H9 (cell line): ENCODE measurements at regions not wholly inside any gene's neighbourhood (a gene's known extent, or its start where the extent isn't known, plus 50 kb on each side); places are given as distances from the start of the nearest gene placed in this dataset.

Experiments
- DNase-seq: peaks from one replicate; pipeline ENCODE4 v3.0.0-alpha.2; 2017
- H2AFZ ChIP-seq: one replicate; pipeline ENCODE4 v1.6.1; 2013; ENCODE audit warnings: mild to moderate bottlenecking, low read length, control low read depth, moderate library complexity
- H2AK5ac ChIP-seq: 2 replicates; pipeline ENCODE4 v1.6.1; 2013; ENCODE audit warnings: low read length, control low read depth, mixed read lengths; ENCODE audit not compliant: insufficient read length
- H2BK120ac ChIP-seq: one replicate; pipeline ENCODE4 v1.6.1; 2013; ENCODE audit warnings: low read depth, mild to moderate bottlenecking, low read length, control low read depth, inconsistent platforms; ENCODE audit not compliant: poor library complexity, severe bottlenecking
- H2BK12ac ChIP-seq: 2 replicates; pipeline ENCODE4 v1.6.1; 2013; ENCODE audit warnings: low read length, control low read depth, mixed read lengths, low read depth; ENCODE audit not compliant: insufficient read length
- H2BK15ac ChIP-seq: 2 replicates; pipeline ENCODE4 v1.6.1; 2013; ENCODE audit warnings: low read depth, low read length, control low read depth
- H2BK20ac ChIP-seq: one replicate; pipeline ENCODE4 v1.6.1; 2013; ENCODE audit warnings: low read depth, mild to moderate bottlenecking, low read length, control low read depth, inconsistent platforms; ENCODE audit not compliant: poor library complexity, severe bottlenecking
- H2BK5ac ChIP-seq: 2 replicates; pipeline ENCODE4 v1.6.1; 2013; ENCODE audit warnings: low read length, control low read depth, mixed read lengths; ENCODE audit not compliant: insufficient read length
- H3K14ac ChIP-seq: 2 replicates; pipeline ENCODE4 v1.6.1; 2013; ENCODE audit warnings: low read length, control low read depth; ENCODE audit not compliant: insufficient read depth
- H3K18ac ChIP-seq: 2 replicates; pipeline ENCODE4 v1.6.1; 2013; ENCODE audit warnings: low read depth, mild to moderate bottlenecking, mixed read lengths, low read length, control low read depth; ENCODE audit not compliant: insufficient read length
- H3K23ac ChIP-seq: 2 replicates; pipeline ENCODE4 v1.6.1; 2013; ENCODE audit warnings: low read length, control low read depth, mixed read lengths, low read depth; ENCODE audit not compliant: insufficient read length
- H3K23me2 ChIP-seq: 2 replicates; pipeline ENCODE4 v1.6.1; 2013; ENCODE audit warnings: low read depth, mild to moderate bottlenecking, mixed read lengths, low read length, control low read depth; ENCODE audit not compliant: insufficient read length, poor library complexity, severe bottlenecking
- H3K27ac ChIP-seq: 2 replicates; pipeline ENCODE4 v1.5.1; 2013; ENCODE audit warnings: low read length, control low read depth, mixed read lengths, low read depth; ENCODE audit not compliant: insufficient read length
- H3K27me3 ChIP-seq: 2 replicates; pipeline ENCODE4 v1.6.1; 2013; ENCODE audit warnings: low read length, control low read depth, inconsistent platforms; ENCODE audit not compliant: insufficient read depth
- H3K4ac ChIP-seq: 2 replicates; pipeline ENCODE4 v1.6.1; 2013; ENCODE audit warnings: low read depth, mild to moderate bottlenecking, control low read depth, inconsistent platforms, low read length, moderate library complexity
- H3K4me1 ChIP-seq: 2 replicates; pipeline ENCODE4 v1.6.1; 2013; ENCODE audit warnings: low read length, control low read depth, inconsistent platforms; ENCODE audit not compliant: insufficient read depth
- H3K4me2 ChIP-seq: 2 replicates; pipeline ENCODE4 v1.6.1; 2013; ENCODE audit warnings: low read length, control low read depth, mixed read lengths; ENCODE audit not compliant: insufficient read length, insufficient read depth
- H3K56ac ChIP-seq: 2 replicates; pipeline ENCODE4 v1.6.1; 2013; ENCODE audit warnings: low read depth, mild to moderate bottlenecking, mixed read lengths, low read length, control low read depth; ENCODE audit not compliant: insufficient read length
- H3K79me1 ChIP-seq: 2 replicates; pipeline ENCODE4 v1.6.1; 2013; ENCODE audit warnings: low read depth, mild to moderate bottlenecking, moderate library complexity, low read length, control low read depth, inconsistent platforms; ENCODE audit not compliant: insufficient read depth, poor library complexity, severe bottlenecking
- H3K79me2 ChIP-seq: 2 replicates; pipeline ENCODE4 v1.6.1; 2013; ENCODE audit warnings: low read length, control low read depth, inconsistent platforms; ENCODE audit not compliant: insufficient read depth
- H3K9ac ChIP-seq: 2 replicates; pipeline ENCODE4 v1.6.1; 2013; ENCODE audit warnings: low read length, control low read depth, mixed read lengths; ENCODE audit not compliant: insufficient read length; ENCODE audit errors: extremely low read depth
- H3K9me3 ChIP-seq: one replicate; pipeline ENCODE4 v1.6.1; 2013; ENCODE audit warnings: low read depth, low read length, inconsistent platforms; ENCODE audit not compliant: control insufficient read depth
- H3T11ph ChIP-seq: one replicate; pipeline ENCODE4 v1.6.1; 2013; ENCODE audit warnings: mild to moderate bottlenecking, low read length, control low read depth, inconsistent platforms
- H4K20me1 ChIP-seq: one replicate; pipeline ENCODE4 v1.6.1; 2013; ENCODE audit not compliant: control insufficient read depth, insufficient read length, insufficient read depth
- H4K5ac ChIP-seq: 2 replicates; pipeline ENCODE4 v1.6.1; 2013; ENCODE audit warnings: low read depth, mild to moderate bottlenecking, mixed read lengths, low read length, control low read depth; ENCODE audit not compliant: insufficient read length
- H4K8ac ChIP-seq: replicated peaks from 2 replicates; pipeline ENCODE4 v1.6.1; 2013; ENCODE audit warnings: low read length, control low read depth, mixed read lengths, low read depth; ENCODE audit not compliant: insufficient read length
- H4K91ac ChIP-seq: 2 replicates; pipeline ENCODE4 v1.6.1; 2013; ENCODE audit warnings: low read depth, mild to moderate bottlenecking, moderate library complexity, mixed read lengths, low read length, control low read depth; ENCODE audit not compliant: insufficient read length
- H3K27ac Mint-ChIP-seq, 3 experiments: 2 replicates in 2 of 3; 3 replicates in 1 of 3; pipeline ENCODE4 v1.8.0; 2020 to 2021; ENCODE audit warnings: mixed read lengths in 3 of 3, mild to moderate bottlenecking in 1 of 3, moderate library complexity in 1 of 3
- H3K27me3 Mint-ChIP-seq: 2 replicates; pipeline ENCODE4 v1.8.0; 2021; ENCODE audit warnings: low read depth, mild to moderate bottlenecking, moderate library complexity, mixed read lengths
- H3K36me3 Mint-ChIP-seq, 3 experiments: 2 replicates in 2 of 3; 3 replicates in 1 of 3; pipeline ENCODE4 v1.8.0; 2020 to 2021; ENCODE audit warnings: low read depth in 3 of 3, mixed read lengths in 3 of 3; ENCODE audit not compliant: insufficient read depth in 1 of 3
- H3K4me1 Mint-ChIP-seq, 2 experiments: 2 replicates each; pipeline ENCODE4 v1.8.0; 2020; ENCODE audit warnings: mixed read lengths in 2 of 2
- H3K4me3 Mint-ChIP-seq, 2 experiments: 2 replicates in 1 of 2; 3 replicates in 1 of 2; pipeline ENCODE4 v1.8.0; 2020 to 2021; ENCODE audit warnings: mild to moderate bottlenecking in 2 of 2, mixed read lengths in 2 of 2, moderate library complexity in 1 of 2
- H3K9me3 Mint-ChIP-seq, 2 experiments: 2 replicates in 1 of 2; 3 replicates in 1 of 2; pipeline ENCODE4 v1.8.0; 2020; ENCODE audit warnings: mild to moderate bottlenecking in 2 of 2, mixed read lengths in 2 of 2, moderate library complexity in 1 of 2
- WGBS: extraction: QIAGEN DNeasy Blood & Tissue Kit; methylation state at CpG from one replicate; pipeline ENCODE4 v1.1.7; 2013; ENCODE audit warnings: missing lambda C conversion rate, low lambda C conversion rate, mixed read lengths; ENCODE audit not compliant: insufficient read length; ENCODE audit errors: extremely low coverage; 5-methylcytosine and 5-hydroxymethylcytosine counted together
- TF ChIP-seq, protein P1 (sequence below): fragments of 200-600 bp; sonication (generic); conservative IDR thresholded peaks from 3 replicates; pipeline ENCODE4 v1.8.0; 2021; ENCODE audit warnings: antibody characterized with exemption, mild to moderate bottlenecking

GRCh38 chr9:13054389-13054788 is 225.1 kb downstream of the MPDZ start:
- H3K4me3 Mint-ChIP-seq, result no peak overlapping the region
- Histone ChIP-seq H4K91ac (no peak overlapping the region), H4K20me1 (no peaks in the 10 kb centered on the region), H2BK12ac (no peak overlapping the region), H3K23ac (no peak overlapping the region), H4K5ac (no peak overlapping the region), H3K79me2 (no peaks in the 10 kb centered on the region), H3K4me1 (no peaks in the 10 kb centered on the region), H3K27ac (no peak overlapping the region), H2BK20ac (no peak overlapping the region), H3K23me2 (no peaks in the 10 kb centered on the region), H3K4ac (no peak overlapping the region), H3K56ac (no peak overlapping the region), H3K4me2 (no peak overlapping the region), H2BK5ac (no peak overlapping the region), H3K79me1 (no peaks in the 10 kb centered on the region), H3K9me3 (no peaks in the 10 kb centered on the region), H3T11ph (no peak overlapping the region), H3K18ac (no peak overlapping the region), H2AFZ (no peak overlapping the region), H3K27me3 (no peaks in the 10 kb centered on the region), H3K14ac (no peak overlapping the region), H3K9ac (no peak overlapping the region), H2BK15ac (no peak overlapping the region), H4K8ac (no peak overlapping the region), H2AK5ac (no peak overlapping the region), H2BK120ac (no peak overlapping the region)
- H3K27ac Mint-ChIP-seq, result no peak overlapping the region
- DNase-seq, result no peak
- no peaks in the 10 kb centered on the region; a peak in 1 of 5 replicates for H3K9me3 Mint-ChIP-seq
- TF ChIP-seq, protein P1, sequence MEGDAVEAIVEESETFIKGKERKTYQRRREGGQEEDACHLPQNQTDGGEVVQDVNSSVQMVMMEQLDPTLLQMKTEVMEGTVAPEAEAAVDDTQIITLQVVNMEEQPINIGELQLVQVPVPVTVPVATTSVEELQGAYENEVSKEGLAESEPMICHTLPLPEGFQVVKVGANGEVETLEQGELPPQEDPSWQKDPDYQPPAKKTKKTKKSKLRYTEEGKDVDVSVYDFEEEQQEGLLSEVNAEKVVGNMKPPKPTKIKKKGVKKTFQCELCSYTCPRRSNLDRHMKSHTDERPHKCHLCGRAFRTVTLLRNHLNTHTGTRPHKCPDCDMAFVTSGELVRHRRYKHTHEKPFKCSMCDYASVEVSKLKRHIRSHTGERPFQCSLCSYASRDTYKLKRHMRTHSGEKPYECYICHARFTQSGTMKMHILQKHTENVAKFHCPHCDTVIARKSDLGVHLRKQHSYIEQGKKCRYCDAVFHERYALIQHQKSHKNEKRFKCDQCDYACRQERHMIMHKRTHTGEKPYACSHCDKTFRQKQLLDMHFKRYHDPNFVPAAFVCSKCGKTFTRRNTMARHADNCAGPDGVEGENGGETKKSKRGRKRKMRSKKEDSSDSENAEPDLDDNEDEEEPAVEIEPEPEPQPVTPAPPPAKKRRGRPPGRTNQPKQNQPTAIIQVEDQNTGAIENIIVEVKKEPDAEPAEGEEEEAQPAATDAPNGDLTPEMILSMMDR, result no peak
- no peaks in the 10 kb centered on the region for H3K4me1 Mint-ChIP-seq
- H3K27me3 Mint-ChIP-seq, result no peaks in the 10 kb centered on the region
- H3K36me3 Mint-ChIP-seq, result no peaks in the 10 kb centered on the region
- no CpG with 5 or more reads among the region's 1 CpG for WGBS
